HG03460 (cell line): ENCODE measurements at regions not wholly inside any gene's neighbourhood (a gene's known extent, or its start where the extent isn't known, plus 50 kb on each side); places are given as distances from the start of the nearest gene placed in this dataset.
"Not testable (repeated sequence)": the region's sequence is repeated elsewhere in the genome, so short reads cannot be mapped to it uniquely, and the experiment has no call there.

Experiments used
- ATAC-seq: cut with Tn5 transposase; IDR thresholded peaks from one replicate; pipeline ENCODE4 v1.9.1; 2021; ENCODE audit not compliant: unreplicated experiment

DNA sequence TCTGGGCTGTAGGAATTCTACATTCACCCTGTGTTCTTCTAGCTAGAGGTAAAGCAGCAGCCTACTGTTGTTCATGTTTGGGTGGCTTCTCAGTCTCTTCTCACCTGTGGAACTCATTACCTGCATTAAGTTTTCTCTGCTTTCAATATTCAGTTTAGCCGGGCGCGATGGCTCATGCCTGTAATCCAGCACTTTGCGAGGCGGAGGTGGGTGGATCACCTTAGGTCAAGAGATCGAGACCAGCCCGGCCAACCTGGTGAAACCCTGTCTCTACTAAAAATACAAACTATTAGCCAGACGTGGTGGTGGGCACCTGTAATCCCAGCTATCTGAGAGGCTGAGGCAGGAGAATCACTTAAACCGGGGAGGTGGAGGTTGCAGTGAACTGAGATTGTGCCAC is 139.8 kb upstream of the UBE2E3 start:
- ATAC-seq: no peak

- no peak for ATAC-seq
Observed at GRCh38 chr2:180829836-180830235, 150.6 kb upstream of the UBE2E3 start.

DNA sequence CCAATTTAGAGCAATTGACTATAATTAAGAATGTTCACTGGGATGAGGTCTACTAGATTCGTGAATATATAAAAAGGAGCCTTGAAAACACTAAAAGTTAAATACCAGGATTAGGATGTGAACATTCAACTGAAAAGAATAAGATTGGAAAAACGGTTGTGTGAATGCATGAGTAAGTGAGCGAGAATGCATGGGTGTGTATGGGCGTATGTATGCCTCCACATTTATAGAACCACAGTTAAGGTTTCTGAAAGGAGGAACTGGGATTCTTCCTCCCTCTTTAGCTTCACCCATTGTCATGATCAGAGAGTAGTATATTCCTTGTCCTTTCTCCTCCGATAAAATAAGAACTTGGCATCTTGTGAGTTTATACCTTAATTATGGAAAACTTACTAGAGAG is 151.1 kb upstream of the UBE2E3 start:
- no peak for ATAC-seq

DNA sequence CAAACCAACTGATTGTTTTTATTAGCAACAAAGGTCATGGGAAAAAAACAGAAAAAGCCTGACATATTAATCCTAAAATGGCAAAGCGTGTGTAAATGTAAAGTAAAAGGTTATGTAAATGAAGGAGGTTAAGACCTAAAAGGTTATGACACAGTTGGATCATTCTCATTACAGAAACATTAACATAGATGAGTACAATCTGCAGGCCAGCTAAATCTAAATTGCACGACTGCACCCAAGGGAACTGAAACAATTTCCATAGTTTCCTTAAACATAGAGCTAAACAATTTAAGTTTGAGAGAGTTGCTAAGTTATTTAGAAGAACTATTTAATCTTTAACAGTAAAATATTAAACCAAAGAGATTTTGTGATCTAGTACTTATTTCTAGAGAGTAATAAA is 151.6 kb upstream of the UBE2E3 start:
- no peak for ATAC-seq

DNA sequence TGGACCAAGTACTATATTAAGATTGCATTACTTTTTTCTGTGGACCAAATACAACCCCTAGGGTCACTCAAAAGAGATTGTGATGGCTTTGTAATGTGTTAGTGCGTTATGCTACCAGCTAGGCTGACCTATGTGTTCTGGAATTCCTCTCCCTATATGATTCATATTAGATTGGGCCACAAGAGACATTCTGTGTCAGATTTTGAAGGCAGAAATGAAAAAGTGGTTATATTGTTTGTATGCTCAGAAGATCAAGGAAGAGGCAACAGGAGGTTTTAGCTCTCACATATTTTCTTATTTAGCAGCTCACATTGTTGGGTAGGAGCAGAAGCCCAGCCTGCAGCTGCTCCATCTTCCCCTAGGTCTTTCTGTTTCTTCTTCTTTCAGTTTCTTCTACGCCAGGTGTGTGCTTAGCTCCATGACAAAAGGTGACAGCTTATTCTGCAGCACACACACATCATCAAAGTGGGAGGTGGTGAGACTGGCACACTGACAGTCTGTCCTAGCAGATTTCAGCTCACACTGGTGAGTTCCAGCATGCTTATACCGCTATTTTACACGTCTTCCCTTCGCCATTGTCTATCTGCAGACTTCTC is 156.8 kb upstream of the UBE2E3 start:
- ATAC-seq: no peak

GRCh38 chr2:180819106-180819505 is 161.3 kb upstream of the UBE2E3 start:
- ATAC-seq: no peak

GRCh38 chr2:180818700-180819099 is 161.7 kb upstream of the UBE2E3 start:
- not testable (repeated sequence) for ATAC-seq

DNA sequence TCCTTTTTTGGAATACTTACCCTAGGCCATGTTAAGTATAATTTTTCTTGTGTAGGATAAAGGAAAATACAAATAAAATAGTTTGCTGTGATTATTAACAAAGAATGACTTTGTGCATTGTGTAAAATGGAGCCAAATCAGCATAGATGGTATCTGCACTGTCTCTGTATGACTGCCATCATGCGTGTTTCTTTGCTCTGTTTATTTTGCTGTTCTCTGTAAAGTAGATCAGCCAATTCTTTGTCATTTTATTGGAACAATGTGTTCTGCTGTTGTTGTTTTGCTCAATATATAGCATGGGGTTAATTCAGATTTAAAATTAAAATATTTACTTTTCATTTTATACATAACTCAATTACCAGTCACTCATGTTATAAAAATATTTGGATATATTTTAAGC is 181.3 kb upstream of the UBE2E3 start:
- ATAC-seq: no peak

GRCh38 chr2:180790891-180791290 is 189.5 kb upstream of the UBE2E3 start:
- no peak for ATAC-seq

- no peak for ATAC-seq
Observed at GRCh38 chr2:180787330-180787729, 193.1 kb upstream of the UBE2E3 start.

DNA sequence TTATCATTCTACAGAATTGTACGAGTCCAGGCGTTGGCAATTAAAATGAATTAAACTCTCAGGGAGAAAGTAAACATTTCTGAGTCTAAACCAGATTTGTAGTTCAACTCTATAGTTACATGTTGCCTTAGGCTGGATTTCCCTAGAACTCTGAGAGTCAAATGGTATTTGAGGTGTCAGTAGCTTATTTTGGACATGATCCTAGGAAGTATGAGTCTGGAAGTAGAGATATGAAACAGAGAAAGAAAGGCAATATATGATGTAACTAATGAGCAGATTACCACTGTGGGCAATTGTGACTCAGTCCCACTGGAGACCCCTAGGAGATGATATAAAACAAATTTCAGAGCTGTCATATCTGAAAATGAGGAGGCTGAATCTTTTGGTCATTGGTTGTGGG is 199.1 kb upstream of the UBE2E3 start:
- ATAC-seq: no peak

GRCh38 chr2:180778291-180778690 is 202.1 kb upstream of the UBE2E3 start:
- ATAC-seq: no peak

DNA sequence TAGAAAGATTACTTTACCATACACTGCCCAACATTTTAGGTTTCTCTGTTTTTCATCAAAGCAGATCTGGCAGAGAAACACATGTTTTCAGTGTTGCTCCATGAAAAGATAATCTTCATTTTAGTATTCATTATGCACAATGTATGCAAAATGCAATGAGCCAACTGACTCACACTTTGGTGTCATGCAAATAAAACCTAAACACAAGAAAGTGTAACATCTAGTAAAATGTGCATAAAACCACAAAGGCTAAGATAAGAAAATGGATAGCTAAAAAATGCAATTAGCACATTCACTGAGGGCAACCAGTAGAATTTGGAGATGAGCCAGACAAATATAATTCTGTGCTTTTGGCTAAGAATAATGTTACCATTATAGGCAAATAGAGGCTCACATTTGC is 203.5 kb upstream of the UBE2E3 start:
- ATAC-seq: no peak

DNA sequence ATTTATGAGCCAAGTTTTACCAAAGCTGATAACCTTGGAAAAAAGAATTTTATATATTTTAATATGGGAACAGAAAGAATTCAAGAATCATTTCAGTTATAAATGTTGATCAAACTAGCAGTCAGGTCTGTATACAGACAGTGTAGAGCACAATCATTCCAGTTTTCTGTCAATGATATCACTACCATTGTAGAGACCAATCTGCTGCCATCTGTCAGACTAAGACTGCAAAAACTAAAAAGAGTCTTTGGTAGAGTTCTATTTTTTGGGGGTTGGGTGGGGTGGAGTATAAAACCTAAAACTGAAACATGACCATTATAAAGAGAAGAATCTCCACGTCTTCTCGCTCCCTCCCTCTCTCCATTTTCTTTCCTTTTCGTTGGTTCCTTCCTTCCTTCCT is 204.7 kb upstream of the UBE2E3 start:
- no peak for ATAC-seq

- ATAC-seq: not testable (repeated sequence)
Observed at GRCh38 chr2:180765316-180765715, 215.1 kb upstream of the UBE2E3 start.

GRCh38 chr2:180763263-180763989 is 217.0 kb upstream of the UBE2E3 start:
- ATAC-seq: no peak

DNA sequence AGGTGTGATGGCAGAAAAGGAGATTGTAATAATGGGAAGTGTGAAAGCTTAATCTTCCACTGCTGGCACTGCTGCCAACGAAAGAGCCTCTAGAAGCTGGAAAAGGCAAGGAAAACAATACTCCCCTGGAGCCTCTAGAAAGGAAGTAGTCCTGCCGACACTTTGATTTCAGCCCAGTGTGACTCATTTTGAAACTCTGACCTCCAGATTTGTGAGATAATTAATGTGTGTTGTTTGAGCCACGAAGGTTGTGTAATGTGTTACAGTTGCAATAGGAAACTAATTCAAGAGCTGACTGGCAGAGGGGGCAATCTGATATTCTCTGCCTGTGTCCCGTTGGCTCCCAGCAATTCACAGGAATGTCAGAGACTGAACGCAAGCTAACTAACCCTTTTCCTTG is 219.2 kb upstream of the UBE2E3 start:
- ATAC-seq: no peak

DNA sequence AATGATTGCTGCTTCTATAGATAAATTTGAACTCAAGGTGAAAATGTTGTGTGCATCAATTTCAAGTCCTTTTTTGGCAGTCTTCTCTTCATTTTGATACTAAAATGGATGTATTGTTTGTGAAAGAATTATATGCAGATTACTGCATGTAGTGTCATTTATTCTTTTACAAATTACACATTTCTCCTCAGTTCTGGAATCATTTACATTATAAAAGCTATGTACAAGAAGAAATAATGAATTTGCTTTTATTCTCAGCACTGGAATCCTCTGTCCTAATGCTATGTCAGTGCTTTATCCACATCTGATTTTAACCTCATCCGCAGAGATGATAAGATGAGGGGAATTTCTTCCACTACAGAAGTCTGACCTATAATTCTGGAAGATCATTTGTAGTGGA is 220.8 kb upstream of the UBE2E3 start:
- no peak for ATAC-seq

DNA sequence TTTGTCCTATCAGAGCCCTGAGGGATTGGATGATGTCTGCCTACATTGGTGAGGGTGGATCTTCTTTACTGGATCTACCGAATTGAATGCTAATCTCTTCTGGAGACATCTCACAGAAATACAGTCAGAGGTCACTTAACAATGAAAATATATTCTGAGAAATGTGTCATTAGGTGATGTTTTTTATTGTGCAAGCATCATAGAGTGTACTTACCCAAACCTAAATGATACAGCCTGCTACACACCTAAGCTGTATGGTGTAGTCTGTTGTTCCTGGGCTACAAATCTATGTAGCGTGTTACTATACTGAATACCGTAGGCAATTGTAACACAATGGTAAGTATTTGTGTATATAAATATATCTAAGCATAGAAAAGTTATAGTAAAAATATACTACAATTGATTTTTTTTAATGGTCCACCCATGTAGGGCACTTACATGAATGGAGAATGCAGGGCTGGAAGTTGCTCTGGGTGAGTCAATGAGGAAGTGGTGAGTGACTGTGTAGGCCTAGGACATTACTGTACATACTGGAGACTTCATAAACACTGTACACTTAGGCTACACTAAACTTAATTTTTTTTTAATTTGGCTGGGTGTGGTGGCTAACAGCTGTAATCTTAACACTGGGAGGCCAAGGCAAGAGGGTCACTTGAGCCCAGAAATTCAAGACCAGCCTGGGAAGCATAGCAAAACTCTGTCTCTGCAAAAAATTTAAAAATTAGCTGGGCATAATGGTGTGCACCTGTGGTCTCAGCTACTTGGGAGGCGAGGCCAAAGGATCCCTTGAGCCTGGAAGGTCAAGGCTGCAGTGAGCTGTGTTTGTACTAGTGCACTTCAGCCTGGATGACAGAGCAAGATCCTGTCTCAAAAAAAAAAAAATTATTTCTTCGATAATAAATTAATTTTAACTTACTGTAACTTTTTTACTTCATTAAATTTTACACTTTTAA is 226.3 kb upstream of the UBE2E3 start:
- no peak for ATAC-seq

GRCh38 chr2:180751306-180751920 is 229.0 kb upstream of the UBE2E3 start:
- no peak for ATAC-seq

GRCh38 chr2:180747728-180748127 is 232.7 kb upstream of the UBE2E3 start:
- ATAC-seq: no peak
